NCI-H1105 (cell line): ENCODE measurements at regions not wholly inside any gene's neighbourhood (a gene's known extent, or its start where the extent isn't known, plus 50 kb on each side); places are given as distances from the start of the nearest gene placed in this dataset.

Source experiments
- DNase-seq: peaks from one replicate; lab custom pipeline; 2025; lab: John Stamatoyannopoulos, UW

GRCh38 chr11:122062763-122063162 is 53.3 kb downstream of the BLID start:
- DNase-seq: no peak

DNA sequence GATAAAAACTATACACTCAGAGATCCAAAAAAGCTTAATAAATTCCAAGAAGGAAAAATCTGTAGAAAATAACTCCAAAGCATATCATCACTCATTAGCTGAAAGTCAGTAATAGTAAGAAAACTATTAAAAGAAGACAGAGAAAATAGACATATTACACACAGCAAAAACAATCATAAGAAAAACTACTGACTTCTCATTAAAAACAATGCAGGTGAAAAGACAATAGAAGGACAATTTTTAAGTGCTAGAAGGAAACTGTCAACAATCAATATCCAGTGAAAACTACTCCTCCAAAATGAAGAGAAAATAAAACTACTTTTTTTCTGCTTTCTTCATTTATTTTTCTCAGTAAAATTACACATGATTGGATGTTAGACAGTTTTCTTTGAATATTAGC is 56.5 kb downstream of the BLID start:
- no peak for DNase-seq

- DNase-seq: no peak
Measured at GRCh38 chr11:122050021-122050690, 65.9 kb downstream of the BLID start.

DNA sequence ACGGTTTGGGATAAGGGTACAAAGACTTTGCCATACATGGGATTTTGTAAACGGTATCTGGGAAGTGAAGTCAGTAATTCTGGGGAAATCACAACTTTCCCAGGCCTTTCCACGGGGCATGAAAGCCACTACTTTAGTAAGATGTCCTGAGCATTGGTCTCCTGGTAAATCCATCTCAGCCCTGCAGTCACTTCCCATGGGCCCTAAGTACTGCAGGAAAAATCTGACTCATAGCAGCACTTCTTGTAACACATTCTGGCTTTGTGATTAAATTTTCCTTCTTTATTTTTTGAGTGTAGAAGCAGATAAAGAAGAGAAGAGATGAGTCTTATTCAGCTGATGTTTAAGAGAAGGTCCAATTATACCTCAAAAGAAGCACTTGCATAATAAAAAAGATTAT is 67.6 kb downstream of the BLID start:
- DNase-seq: no peak

GRCh38 chr11:122046846-122047245 is 69.2 kb downstream of the BLID start:
- DNase-seq: no peak

DNA sequence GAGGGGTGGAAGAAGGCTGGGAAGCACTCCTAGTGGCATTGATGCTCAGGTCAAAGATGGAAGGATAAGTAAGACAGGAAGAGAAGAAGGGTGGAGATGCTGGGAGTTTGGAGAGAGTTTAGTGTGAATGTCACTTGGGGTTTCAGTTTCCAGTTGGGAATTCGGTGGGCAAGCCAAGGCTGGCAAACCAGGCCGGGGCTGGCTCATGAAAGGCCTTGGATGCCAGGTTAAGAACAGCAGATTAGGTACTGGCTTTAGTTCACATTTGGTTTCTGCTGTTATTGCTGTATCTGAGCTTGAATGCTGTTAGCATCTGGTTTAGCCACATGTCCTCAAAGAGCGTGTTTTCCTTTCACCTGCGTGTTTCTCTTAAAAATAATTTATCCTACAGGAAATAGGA is 69.6 kb downstream of the BLID start:
- DNase-seq: no peak

GRCh38 chr11:122045181-122045586 is 70.8 kb downstream of the BLID start:
- DNase-seq: no peak

DNA sequence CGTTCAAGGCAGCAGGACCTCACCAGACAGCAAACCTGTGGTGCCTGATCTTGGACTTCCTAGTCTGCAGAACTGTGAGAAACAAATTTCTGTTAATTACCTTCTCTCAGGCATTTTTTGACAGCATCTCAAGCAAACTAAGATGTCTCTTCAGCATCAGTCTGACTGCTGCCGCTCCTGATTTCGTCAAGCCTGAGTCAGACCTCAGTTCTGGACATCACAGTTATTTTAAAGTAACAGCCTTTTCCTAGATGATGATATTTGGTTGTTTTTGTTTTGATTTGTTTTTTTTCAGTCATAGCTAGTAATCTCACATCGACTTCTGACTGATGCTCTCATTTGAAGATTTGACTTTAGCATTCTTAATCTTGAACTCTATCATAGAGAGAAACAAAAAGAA is 71.9 kb downstream of the BLID start:
- no peak for DNase-seq

- DNase-seq: no peak
Measured at GRCh38 chr11:122042981-122043380, 73.0 kb downstream of the BLID start.

DNA sequence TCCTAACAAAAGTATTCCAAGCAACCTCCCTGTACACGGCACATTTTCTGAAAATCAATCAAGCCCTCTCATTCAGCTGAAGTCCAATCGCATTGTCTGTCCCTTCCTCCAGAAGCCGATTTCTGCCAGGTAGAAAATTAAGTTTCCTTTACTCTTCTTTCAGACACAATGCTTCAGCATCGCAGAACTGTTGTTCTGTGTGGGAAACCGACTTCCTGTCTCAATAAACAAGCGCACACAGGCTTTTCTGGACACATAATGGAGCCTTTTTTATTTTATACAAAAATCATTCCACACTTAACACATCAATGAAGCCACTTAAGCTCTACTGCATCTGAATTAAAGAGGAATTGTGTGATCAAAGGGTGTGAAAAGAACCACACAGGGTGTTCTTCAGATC is 75.6 kb downstream of the BLID start:
- no peak for DNase-seq

GRCh38 chr11:122038543-122038942 is 77.5 kb downstream of the BLID start:
- DNase-seq: no peak

DNA sequence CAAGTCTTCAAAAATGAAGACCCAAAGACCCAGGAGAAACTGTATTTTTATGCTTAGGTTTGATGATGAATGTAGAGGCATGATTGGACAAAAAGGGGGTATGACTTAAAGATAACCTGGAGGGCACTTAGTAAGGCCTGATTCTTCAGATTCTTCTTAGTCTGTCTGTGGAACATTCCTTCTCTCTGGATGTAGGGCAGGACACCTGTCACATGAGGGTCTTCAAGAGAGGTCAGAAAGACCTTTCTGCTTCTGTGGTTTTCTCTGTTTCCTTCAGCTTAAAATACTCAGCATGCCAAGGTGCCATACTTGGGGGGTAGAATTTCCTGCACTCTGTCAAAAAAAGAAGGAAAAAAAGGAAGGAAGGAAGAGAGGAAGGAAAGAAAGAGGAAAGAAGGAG is 78.1 kb downstream of the BLID start:
- no peak for DNase-seq

DNA sequence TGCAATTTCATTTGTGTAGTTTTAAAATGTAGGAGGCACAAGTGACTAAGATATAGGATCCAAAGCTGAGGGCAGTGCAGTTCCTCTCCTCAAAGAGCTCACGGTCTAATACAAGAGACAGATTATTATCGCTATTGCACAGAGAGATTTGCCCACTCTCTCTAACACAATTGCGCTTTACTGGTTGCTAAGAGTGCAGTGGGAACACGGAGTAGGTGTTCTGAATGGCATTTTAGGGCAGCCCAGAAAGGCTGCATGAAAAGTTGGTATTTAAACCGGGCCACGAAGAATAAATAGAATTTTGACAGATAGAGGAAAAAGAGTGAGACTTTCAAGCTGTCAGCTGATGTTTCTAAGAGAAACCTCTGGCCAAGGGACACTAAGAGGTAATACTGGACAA is 79.5 kb downstream of the BLID start:
- DNase-seq: no peak

DNA sequence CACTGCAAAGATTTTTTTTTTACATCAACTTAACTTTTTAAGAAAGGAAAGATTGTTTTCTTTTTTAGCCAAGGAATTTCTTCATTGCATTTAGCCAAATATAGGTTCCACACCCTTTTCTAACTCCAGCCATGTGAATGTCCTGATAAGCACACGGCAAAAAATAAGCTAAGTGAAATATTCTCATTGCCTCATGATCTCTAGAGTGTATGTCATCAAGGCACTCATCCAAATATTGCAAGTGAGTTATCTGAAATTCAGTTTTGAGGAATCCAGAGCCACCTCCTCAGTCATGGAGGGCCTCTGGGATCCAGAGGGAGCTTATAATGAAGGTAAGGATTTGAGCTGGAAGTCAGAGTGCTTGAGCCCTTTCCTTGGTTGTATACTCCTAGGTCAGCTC is 80.0 kb downstream of the BLID start:
- no peak for DNase-seq

DNA sequence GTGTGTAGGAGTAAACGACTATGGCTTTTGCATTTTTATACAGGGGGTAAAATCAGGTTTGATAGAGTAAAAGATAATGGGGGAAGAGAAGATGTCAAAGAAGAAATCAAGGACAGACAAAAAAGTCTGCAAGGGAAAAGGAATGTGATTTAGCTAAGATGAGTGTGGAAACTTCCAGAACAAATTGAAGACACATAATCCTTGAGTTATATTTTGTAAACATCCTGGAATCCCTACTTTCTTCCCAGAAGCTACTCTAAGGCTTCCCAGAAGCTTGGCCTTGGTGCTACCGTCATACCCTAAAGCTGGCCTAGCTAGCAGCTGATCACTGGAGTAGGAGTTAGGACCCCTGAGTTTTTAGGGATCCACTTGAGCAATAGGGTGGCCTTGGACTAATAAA is 82.4 kb downstream of the BLID start:
- DNase-seq: no peak

- no peak for DNase-seq
Measured at GRCh38 chr11:122033193-122033592, 82.8 kb downstream of the BLID start.

- DNase-seq: no peak
Measured at GRCh38 chr11:122032317-122032716, 83.7 kb downstream of the BLID start.

DNA sequence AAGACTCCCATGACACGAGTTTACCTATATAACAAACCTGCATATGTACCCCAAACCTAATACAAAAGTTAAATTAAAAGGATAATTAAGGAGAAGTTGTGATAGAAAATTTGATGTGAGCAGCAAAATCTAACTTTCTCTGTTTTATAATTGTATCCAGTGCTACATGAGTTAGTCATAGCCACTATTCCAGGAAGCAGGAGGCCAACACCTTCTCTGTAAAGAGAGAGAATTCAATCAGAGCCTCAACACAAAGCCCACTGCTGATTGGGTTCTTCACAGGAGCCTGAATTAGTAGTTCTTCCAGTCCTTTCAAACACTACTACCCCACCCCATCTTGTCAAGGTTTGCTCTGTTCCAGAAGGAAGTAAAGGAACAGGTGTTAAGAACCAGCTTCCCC is 84.2 kb downstream of the BLID start:
- no peak for DNase-seq

GRCh38 chr11:122030286-122030685 is 85.7 kb downstream of the BLID start:
- no peak for DNase-seq

DNA sequence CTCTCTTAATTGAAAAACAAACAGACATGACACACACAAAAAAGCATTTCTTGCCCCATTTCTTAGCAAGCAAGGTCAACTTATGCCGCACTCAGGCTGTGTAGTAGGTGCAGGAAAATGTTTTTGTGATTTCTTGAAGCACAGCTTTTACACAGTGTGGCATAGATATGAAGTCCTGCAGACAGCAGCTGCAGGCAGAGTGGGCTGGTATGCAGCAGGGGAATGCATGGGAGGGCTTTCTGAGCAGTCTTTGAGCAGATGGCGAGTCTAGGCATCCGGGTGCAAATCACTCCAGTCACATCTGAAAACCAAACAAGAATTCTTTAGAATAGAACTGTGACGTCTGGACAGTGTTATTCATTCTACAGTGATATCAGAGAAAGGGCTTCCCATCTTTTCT is 87.5 kb downstream of the BLID start:
- DNase-seq: no peak

- no peak for DNase-seq
Measured at GRCh38 chr11:122028036-122028435, 88.0 kb downstream of the BLID start.

- no peak for DNase-seq
Measured at GRCh38 chr11:122025757-122026156, 90.3 kb downstream of the BLID start.

DNA sequence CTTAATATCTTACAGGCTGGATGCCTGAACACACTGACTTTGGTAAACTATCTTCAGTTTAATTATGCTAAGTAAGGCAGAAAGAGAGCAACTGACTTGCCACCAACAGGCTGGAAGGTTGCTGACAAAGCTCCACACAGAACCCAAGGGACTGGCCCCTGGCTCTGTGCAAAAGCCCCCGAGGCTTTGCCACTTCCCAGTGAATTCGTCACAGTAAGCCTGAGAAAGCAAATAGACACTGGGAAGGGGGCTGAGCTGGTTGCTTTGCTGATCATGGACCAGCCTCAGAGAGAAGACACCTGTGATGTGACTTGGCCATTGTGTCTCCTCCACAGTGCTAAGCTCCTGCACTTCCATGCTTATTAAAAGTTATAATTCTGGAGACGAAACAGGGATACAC is 91.7 kb downstream of the BLID start:
- DNase-seq: no peak

GRCh38 chr11:122023614-122024250 is 92.3 kb downstream of the BLID start:
- no peak for DNase-seq
